Esophagus muscularis mucosa (tissue), 4 donors: ENCODE measurements at regions not wholly inside any gene's neighbourhood (a gene's known extent, or its start where the extent isn't known, plus 50 kb on each side); places are given as distances from the start of the nearest gene placed in this dataset.
"Not testable (repeated sequence)": the region's sequence is repeated elsewhere in the genome, so short reads cannot be mapped to it uniquely, and the experiment has no call there.

Experiments
- DNase-seq: peaks from one replicate; pipeline ENCODE4 v3.0.0-alpha.2; 2017; ENCODE audit errors: extremely low spot score
- H3K27ac ChIP-seq, 4 donors: fragments of 200-600 bp; sonication (generic); replicated peaks in 1 of 4; 1 replicate in 3 of 4; 2 replicates in 1 of 4; pipeline ENCODE4 v1.5.1; 2016 to 2019; ENCODE audit warnings: mild to moderate bottlenecking in 1 of 4
- H3K27me3 ChIP-seq, 4 donors: fragments of 200-600 bp; sonication (generic); one replicate each; pipeline versions ENCODE4 v1.5.1 to v1.6.0; 2016 to 2019
- H3K36me3 ChIP-seq, 4 donors: fragments of 200-600 bp; sonication (generic); one replicate each; pipeline ENCODE4 v1.5.1; 2016 to 2019
- H3K4me1 ChIP-seq, 4 donors: fragments of 200-600 bp; sonication (generic); one replicate each; pipeline ENCODE4 v1.5.1; 2016 to 2019
- H3K4me3 ChIP-seq, 4 donors: fragments of 200-600 bp; sonication (generic); 1 replicate in 2 of 4; 2 replicates in 2 of 4; pipeline ENCODE4 v1.5.1; 2016 to 2019; ENCODE audit warnings: mild to moderate bottlenecking in 4 of 4, moderate library complexity in 1 of 4
- H3K9me3 ChIP-seq, 4 donors: fragments of 200-600 bp; sonication (generic); 1 replicate in 3 of 4; 2 replicates in 1 of 4; pipeline ENCODE4 v1.5.1; 2016 to 2019
- WGBS: methylation state at CpG from one replicate; pipeline ENCODE4 v1.1.5; 2018; 5-methylcytosine and 5-hydroxymethylcytosine counted together
- intact Hi-C: fragments of 100-400 bp; cut with DNase I; formaldehyde crosslinking; loops from one replicate; pipeline ENCODE4 v1.15.1; 2023
- small RNA-seq, 3 donors: library from RNA; depleted of rRNA; stranded (forward); fragments of <200 nt; gene quantifications; one replicate each; pipeline ENCODE3, GENCODE V24; 2016

- WGBS: 91% methylated on average over 24 of the region's 37 CpGs
- H3K4me1 ChIP-seq, H3K36me3 ChIP-seq, DNase-seq, intact Hi-C loops, H3K9me3 ChIP-seq, H3K27ac ChIP-seq, H3K27me3 ChIP-seq, H3K4me3 ChIP-seq: not testable (repeated sequence)
Measured at GRCh38 chr1:9941-10717, 441.3 kb downstream of the OR4F29 start.

Small RNA genes lying in the stretch of these regions (small RNA-seq; reads per million reads assigned to genes)
- gene AL627309.7 (0 reads per million in 3 donors), gene MIR6859-1 (0 reads per million in 3 donors), gene MIR6859-2 (0 reads per million in 3 donors), gene RNU6-1100P (0 reads per million in 3 donors)
